ENCODE measurements at regions not wholly inside any gene's neighbourhood (a gene's known extent, or its start where the extent isn't known, plus 50 kb on each side); places are given as distances from the start of the nearest gene placed in this dataset.
"Not testable (repeated sequence)": the region's sequence is repeated elsewhere in the genome, so short reads cannot be mapped to it uniquely, and the experiment has no call there.

GRCh38 chr2:156909983-156910382 is 347.5 kb upstream of the GALNT5 start:
- no peak overlapping the region for H3K4me3 ChIP-seq (ENCODE audit: low read depth, low read length)

DNA sequence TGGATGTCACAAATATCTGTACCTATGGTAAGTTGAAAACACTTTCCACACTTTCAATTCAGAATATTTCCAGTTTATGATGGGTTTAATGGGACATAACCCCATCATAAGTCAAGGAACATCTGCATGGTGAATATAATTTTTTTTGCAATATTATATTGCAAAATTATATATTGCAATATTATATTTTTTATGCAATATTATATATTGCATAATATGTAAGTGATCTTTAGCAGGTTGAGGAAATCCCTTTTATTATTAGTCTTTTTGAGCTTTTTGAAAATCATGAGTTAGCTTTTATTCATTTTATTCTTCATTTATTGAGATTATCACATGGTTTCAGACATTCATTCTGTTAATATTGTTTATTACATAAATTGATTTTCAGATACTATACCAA is 342.2 kb upstream of the GALNT5 start:
- H3K4me3 ChIP-seq (ENCODE audit: low read depth, low read length) = no peak overlapping the region

DNA sequence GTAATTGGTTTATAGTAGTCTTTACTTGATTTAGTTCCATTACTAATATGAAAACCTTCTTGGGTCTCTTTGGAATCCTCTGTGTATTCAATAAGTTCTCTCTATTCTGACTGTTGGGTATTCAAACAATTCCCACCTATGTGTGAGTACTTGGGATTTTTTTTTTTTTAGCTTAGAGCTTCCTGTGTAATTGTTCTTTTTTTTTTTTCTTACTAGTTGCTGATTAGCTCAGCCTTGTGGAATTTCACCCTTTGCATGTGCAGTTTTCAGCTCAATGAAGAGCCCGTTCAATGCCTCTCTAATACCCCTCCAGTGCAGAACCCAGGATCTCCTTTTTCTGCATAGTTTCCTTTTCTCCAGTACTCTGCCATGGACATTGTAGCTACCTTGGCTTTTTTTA is 339.1 kb upstream of the GALNT5 start:
- H3K4me3 ChIP-seq (ENCODE audit: low read depth, low read length) = no peak overlapping the region

GRCh38 chr2:156930423-156930822 is 327.1 kb upstream of the GALNT5 start:
- no peak overlapping the region for H3K4me3 ChIP-seq (ENCODE audit: low read depth, low read length)

GRCh38 chr2:156933645-156934225 is 323.8 kb upstream of the GALNT5 start:
- H3K4me3 ChIP-seq (ENCODE audit: low read depth, low read length) = no peak overlapping the region

DNA sequence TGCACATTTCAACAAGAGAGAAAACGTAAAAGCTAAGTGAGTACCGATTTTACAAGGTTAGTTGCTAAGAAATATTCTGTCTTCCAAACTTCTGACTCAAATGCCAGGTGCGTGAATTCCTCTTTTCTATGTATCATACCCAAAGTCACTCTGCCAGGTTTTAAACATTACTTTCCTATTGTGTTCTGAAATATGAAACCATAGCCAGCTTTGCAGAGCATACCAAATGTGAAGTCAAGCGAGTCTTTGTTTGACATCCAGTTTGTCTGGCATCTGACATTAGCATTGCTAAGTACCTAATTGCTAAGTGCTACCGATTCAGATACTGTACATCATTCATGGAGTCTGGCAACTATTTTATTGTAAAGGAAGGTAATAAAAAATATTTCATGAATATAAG is 321.9 kb upstream of the GALNT5 start:
- H3K4me3 ChIP-seq (ENCODE audit: low read depth, low read length) = no peak overlapping the region

DNA sequence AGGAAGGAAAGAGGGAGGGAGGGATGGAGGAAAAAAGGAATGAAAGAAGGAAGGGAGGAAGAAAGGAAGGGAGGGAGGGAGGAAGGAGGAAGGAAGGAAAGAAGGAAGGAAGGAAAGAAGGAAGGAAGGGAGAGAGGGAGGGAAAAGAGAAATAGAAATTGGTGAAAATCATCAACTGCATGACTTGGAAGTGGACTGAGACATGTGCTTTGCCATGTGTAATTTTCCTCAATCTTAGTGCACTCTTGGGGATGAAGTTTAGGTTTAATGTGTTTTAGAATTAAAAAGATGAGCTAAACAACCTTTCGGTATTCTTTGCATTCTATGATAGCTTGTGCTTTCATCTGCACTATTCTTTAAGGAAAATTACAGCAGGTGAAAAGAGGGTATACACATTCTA is 320.1 kb upstream of the GALNT5 start:
- no peak overlapping the region for H3K4me3 ChIP-seq (ENCODE audit: low read depth, low read length)

DNA sequence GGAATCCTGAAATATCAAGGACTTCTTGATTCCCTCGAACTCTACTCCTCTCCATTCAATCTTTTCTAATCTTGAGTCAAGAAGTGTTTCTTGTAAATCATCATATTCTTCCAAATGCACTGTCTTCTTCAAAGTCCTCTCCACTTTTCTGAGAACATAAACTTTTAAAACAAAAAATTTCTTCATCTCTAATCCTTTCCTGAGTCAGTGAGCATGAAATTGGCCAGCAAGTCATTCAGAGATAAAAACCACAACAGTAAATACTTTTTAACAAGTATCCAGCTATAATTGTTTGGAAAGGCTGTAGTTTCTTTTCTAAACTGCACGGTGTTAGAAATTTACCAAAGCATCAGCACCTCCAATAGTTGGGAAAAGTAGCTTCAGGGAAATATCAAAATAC is 312.6 kb upstream of the GALNT5 start:
- no peak overlapping the region for H3K4me3 ChIP-seq (ENCODE audit: low read depth, low read length)

- no peak overlapping the region for H3K4me3 ChIP-seq (ENCODE audit: low read depth, low read length)
Observed at GRCh38 chr2:156947261-156947660, 310.2 kb upstream of the GALNT5 start.

DNA sequence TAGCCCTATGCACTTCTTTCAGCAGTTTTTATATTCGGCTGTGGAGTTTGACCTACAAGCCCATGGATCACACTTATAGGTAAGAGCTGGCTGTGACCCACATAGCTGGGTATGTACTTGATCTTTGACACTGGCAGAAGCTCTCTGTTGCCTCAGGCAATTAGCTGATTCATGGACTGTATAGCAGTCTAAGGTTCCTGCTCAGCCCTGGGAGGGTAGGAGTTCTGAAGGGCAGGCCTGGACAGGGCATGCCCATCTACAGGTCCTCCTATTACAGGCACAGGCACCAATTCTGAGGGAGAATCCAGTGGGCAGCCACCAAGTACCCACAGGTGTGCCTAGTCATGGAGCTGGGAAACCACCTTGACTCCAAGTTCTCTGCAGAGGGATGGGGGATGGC is 301.8 kb upstream of the GALNT5 start:
- H3K4me3 ChIP-seq (ENCODE audit: low read depth, low read length) = no peak overlapping the region

DNA sequence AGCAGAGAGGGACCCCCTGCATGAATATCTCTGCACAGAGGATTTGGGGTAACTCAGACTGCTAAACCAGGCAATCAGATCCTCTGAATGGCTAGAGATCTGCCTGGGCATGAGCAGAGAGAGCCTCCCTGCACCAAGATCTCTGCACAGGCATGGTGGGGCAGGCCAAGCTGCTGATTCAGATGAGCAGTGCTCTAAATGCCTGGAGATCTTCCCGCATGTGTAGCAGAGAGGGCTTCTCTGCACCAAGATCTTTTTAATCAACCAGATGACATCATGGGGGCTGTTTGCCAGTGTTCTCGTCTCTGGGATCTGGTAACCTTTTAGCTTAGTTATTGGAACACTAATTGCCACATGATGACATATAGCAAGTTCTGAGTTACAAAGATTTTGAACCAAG is 301.3 kb upstream of the GALNT5 start:
- H3K4me3 ChIP-seq (ENCODE audit: low read depth, low read length) = no peak overlapping the region

DNA sequence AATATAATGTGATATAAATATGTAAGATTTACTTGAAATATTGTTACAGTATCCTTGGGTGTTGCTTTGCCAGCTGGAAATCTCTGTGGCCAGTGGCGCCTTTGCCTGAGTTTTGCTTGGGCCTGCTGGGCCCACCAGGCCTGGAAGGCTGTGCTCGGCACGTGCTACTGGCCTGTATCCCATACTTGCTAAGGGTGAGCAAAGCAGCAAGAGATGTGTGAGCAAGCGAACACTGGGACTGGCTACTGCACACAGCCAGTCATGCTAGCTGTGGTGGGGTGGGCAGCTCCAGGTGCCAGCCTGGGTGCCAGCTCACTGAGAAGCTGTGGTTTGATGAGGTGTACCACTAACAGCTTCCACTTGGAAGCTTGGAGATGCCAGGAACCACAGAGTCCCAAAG is 299.1 kb upstream of the GALNT5 start:
- no peak overlapping the region for H3K4me3 ChIP-seq (ENCODE audit: low read depth, low read length)

GRCh38 chr2:156959481-156959880 is 298.0 kb upstream of the GALNT5 start:
- H3K4me3 ChIP-seq (ENCODE audit: low read depth, low read length) = no peak overlapping the region

- H3K4me3 ChIP-seq (ENCODE audit: low read depth, low read length) = no peak overlapping the region
Observed at GRCh38 chr2:156982615-156983014, 274.9 kb upstream of the GALNT5 start.

GRCh38 chr2:156986339-156986988 is 271.0 kb upstream of the GALNT5 start:
- H3K4me3 ChIP-seq (ENCODE audit: low read depth, low read length) = no peak overlapping the region

GRCh38 chr2:156999661-157000060 is 257.8 kb upstream of the GALNT5 start:
- no peak overlapping the region for H3K4me3 ChIP-seq (ENCODE audit: low read depth, low read length)

DNA sequence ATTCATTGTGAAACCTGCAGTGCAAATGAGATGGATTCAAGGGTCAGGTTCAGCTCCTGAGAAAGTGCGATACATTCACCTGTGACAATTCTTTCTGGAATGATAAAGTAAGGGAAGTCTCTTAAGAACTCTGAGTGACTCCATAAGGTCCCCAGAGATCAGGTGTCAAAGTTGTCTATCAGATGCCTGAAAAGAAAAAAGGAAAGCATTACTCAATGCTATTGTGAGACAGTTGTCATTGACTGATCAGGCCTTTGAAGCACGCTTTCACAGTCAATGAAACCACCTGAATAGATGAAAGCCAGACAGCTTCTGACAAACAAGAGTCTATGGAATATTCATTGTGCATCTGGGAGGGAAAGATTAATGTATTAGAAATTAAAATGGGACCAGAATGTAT is 252.7 kb upstream of the GALNT5 start:
- no peak overlapping the region for H3K4me3 ChIP-seq (ENCODE audit: low read depth, low read length)

DNA sequence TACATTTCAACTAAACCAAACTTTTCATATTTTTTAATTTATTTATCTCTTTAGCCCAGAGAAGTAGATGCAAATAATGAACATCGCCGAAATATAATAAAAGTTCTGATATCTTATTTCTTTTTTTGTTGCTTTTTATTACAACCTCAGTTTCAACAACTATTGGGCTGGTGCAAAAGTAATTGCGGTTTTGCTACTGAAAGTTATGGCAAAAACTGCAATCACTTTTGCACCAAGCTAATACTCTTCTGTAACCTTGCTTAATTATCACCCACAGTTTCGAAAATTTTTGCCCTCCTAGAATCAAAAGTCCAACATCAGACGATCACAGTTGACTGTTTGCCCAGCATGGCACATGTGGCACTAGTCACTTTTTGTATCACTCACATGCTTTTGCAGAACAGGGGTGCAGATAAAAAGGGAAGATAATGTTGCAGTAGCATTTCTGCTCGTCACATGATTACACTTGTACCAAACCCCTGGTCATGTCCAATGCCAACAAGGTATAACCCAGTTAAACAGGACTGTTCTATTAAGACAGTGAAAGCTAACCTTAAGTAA is 242.4 kb upstream of the GALNT5 start:
- H3K4me3 ChIP-seq (ENCODE audit: low read depth, low read length) = no peak overlapping the region

DNA sequence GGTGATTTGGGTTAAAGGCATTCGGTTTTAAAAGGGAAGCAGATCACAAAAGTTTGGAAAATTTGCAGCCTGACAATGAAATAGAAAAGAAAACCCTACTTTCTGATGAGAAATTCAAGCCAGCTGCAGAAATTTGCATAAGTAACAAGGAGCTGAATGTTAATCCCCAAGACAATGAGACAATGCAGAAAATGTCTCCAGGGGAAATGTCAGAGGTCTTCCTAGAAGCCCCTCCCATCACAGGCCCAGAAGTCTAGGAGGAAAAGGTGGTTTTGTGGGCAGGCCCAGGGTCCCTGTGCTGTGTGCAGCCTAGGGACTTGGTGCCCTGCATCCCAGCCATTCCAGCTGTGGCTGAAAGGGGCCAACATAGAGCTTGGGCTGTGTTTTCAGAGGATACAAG is 234.2 kb upstream of the GALNT5 start:
- not testable (repeated sequence) for H3K4me3 ChIP-seq (ENCODE audit: low read depth, low read length)

DNA sequence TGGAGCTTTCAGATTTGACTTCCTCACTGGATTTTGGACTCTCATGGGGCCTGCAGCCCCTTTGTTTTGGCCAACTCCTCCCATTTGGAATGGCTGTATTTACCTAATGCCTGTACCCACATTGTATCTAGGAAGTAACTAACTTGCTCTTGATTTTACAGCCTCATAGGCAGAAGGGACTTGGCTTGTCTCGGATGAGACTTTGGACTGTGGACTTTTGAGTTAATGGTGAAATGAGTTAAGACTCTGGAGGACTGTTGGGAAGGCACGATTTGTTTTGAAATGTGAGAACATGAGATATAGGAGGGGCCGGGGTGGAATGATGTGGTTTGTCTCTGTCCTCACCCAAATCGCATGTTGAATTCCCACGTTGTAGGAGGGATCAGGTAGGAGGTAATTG is 233.4 kb upstream of the GALNT5 start:
- H3K4me3 ChIP-seq (ENCODE audit: low read depth, low read length) = no peak overlapping the region

DNA sequence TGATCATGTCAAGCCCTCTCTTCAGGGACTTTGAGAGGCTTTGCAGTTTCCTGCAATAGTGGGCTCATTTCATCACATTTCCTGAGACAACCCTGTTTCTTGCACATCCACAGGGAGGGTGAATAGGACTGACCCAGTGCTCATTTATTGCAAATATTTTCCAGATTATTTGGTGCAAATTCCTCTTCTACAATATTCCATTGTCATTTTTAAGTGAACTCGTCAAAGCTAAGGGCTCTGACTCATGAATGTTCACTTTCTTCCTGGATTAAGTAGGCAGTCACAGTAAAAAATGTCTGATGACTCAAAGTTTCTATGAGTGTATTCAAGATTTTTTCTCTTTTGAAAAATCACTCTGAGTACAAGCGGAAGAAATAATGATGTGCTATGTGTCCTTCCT is 225.5 kb upstream of the GALNT5 start:
- H3K4me3 ChIP-seq (ENCODE audit: low read depth, low read length) = no peak overlapping the region

- H3K4me3 ChIP-seq (ENCODE audit: low read depth, low read length) = no peak overlapping the region
Observed at GRCh38 chr2:157036726-157037125, 220.8 kb upstream of the GALNT5 start.

DNA sequence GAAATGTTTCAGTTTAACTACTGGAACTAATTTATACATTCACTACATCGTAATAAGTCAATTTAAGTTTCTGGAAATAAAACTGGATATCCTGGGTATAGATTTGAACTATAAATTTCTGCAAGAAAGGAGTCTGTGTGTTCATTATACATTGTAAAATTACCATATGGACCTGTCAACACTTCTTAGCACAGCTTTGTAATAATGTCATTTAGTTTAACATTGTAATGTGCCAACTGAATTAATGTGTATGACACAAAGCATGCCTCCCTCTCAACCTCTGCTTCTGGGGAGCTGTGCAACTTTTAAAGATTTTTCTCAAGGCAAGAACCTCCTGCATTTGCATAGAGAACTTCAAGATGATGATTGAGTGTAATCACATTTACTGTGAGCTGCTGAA is 213.7 kb upstream of the GALNT5 start:
- H3K4me3 ChIP-seq (ENCODE audit: low read depth, low read length) = no peak overlapping the region

All from iPS-11a (cell line).